Activated T-cell treated with anti-CD3 and anti-CD28 coated beads for 24 hours (primary cell): ENCODE measurements at regions not wholly inside any gene's neighbourhood (a gene's known extent, or its start where the extent isn't known, plus 50 kb on each side); places are given as distances from the start of the nearest gene placed in this dataset.

Experiments used
- DNase-seq: peaks from one replicate; pipeline ENCODE4 v3.0.0-alpha.2; 2020; ENCODE audit warnings: low read depth

DNA sequence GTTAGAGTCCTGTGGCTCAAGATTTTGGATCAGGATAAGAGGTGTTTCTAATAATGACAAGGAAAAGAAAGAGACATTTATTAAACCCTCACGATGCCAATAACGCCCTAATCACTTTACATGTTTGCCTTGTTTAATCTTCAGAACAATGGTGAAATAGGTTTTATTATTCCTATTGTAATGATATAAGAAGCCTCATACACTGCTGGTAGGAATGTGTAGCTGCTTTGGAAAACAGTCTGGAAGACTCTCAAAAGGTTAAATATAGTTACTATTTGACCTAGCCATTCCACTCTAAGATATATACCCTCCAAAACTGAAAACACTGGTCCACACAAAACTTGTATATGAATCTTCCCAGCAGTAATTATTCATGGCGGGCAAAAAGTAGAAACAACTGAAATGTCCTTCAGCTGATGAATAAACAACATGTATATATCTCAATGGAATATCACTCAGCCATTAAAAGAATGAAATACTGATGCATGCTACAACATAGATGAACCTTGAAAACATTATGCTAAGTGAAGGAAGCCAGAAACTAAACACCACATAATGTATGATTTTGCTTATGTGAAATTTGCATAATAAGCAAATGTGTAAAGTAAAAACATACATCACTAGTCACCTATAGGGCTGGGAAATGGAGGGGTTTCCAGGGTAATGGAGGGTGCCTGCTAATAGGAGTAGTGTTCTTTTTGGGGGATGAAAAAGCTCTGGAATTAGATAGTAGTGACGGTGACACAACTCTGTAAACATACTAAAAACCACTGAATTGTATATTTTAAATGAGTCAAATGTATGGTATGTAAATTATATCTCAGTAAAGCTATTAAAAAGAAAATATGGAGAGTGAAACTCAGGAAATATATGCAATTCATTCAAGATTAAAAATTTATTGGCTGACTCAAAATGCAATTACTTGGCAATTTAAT, 76.9 kb upstream of the ANK3 start:
- DNase-seq = no peak

DNA sequence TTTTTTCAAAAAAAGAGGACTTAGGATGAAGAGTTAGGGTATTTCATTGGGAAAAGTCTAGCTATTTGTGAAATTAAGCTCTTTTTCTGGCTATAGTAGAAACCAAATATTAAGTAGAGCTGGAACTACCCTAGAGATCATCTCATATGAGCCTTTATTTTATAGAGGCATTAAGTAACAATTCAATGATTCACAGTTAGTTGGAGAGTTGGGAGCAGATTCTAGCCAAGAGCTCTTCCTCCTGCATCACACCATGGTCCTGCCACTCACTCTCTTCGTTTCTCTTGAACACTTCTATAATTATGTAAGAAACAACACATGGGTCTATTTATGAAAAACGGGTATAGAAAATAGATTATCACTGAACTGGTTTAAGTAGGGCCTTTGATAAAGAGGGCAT, 76.1 kb upstream of the ANK3 start:
- DNase-seq = no peak

DNA sequence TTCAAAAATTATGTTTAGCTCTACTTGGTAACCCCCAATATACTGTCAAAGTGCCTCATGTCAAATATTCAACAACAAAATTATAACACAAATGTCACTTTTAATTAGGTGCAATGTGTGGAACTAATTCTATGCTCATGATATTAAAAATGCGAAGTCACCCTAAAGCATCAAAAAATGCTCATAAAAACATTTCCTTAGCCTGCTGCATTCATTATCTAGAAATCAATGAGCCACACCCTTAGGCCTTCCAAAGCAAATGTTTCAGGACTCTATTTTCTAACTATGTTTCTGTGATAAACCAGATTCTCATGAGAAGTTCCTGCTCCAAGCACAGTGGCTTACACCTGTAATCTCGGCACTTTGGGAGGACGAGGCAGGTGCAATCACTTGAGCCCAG, 75.0 kb upstream of the ANK3 start:
- no peak for DNase-seq

DNA sequence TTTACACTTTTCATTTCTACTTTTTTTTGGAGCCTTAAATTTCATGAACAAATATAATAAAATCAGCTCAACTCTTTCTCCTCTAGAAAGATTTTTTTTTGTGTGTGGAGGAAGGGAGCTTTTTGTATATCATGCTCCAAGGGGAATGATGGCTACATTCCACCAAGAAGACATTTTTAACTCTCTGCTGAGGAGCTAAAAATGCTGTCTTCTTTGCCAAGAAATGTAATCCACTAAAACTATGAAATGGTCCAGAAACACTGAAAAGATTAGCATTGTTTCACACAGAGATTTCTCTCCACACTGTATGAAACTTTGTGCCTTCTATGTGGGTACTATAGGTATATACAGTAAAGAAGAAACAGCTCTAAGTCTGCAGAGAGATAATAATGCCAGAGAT, 74.1 kb upstream of the ANK3 start:
- DNase-seq = no peak

DNA sequence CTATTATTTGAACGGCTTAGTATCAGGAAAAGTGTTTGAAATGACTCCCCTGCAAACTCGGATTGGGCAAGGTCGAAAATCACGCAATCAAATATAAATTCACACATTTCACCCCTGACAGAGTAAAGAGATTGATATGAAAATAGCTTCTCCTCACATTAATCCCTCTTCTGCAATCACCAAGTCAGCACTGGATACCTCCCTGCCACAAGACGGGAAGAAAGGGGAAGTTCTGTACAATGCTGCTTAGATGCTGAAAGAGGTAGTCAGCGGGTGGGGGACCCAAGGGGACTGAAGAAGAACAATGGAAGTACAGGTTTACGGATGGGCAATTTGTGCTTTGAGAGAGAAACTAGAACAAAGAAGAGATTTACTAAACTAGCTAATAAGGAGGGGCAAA, 72.0 kb upstream of the ANK3 start:
- no peak for DNase-seq

DNA sequence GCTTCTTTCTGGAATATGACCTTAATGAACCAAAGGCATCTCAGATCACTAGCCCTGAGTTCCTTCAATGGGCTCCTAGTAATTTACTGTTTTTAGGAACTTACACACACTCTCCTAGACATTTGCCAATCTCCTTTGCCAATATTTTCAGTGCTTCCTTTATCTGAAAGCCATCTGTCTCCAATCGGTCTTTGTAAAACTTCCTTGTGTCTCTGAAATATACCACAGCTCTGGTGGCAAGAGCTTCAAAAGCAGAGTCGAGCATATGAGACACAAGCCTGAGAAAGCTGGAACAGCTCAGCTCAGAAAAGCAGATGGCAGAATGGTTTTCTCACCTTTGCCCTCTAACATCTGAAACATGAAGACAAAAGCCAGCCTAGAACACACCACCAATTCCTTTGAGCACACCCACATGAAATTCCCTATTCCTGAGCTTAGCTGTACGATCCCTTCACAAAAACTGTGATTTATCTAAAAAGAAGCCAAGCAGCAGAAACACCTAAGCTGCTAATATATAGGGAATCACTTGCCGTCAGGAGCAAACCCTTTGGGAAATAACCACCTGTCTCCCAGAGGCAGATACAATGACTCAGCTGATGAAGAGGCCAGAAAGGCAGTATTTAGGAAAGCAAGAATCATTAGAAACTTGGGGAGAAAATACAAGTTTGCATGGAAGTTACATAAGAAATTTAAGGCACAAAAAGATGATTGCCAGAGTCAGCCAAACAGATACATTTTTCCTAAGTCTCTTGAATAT, 70.2 kb upstream of the ANK3 start:
- DNase-seq = no peak

DNA sequence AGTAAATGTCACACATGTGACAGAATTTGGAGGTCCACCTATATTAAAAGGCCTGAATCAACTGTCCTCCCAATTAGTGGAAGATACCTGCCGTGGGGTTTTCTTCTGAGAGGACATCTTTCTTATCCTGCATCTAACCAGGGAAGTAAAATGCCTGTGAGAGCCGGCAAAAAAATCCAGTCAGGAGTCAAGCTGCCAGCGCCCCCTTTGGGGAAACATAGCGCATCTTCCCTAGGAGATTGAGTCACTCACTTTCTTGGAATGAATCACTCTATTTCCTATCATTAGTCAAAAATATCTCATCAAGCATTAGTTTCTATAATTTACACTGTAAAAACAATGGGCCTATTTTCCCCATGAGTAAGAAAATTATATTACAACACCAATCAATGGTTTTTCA, 66.4 kb upstream of the ANK3 start:
- no peak for DNase-seq

DNA sequence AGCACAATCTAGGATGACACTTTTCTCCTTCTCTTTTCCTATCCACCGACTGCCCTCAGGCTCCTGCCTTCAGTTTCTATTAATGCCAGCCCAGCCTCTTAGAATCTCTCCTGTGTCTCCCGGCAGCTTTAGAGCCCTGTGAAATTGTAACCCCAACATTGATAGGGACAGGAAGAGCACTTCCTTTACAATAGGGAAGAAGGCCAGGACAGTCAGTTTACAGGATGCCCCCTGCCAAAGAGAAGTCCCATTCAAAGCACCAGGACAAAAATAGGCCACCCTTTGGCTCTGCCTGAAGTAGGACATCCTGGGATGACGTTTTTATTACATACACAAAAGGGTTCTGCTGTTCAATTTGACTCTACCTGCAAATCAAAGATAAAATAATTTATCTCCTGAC, 64.7 kb upstream of the ANK3 start:
- DNase-seq = no peak

DNA sequence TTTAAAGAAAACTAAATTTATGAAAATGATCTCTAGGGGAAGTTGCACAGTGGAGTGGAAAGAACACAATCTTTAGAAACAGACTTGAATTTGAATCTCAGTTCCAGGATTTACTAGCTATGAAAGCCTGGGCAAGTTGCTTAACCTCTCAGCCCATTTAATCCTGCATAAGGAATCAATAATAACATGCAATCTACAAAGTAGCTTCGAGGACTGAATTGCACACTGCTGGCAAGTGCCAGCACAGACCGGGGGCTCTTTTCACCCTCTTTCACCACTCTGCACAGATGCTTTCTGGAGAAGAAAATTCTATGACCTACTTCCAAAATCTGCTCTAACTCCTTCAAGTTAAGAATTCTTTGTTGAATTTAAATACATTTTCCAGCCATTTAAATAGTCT, 63.4 kb upstream of the ANK3 start:
- no peak for DNase-seq

DNA sequence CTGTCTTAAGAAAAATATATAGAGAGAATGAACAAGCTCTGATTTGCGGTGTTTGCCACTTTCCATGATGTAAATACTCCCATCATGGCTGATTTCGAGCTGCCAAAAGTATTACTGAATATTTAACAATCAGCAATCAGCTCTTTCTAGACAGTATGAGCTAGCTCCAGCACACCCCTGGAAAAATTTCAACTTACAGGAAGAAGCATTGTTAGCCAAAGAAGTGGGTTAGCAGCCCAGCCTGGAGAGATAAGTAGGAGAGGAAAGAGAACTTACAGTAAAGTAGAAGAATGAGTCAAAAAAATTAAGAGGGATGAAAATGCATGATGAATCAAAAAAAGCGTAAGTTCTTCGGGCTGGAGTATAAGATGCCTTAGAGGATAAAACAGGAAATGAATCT, 60.6 kb upstream of the ANK3 start:
- no peak for DNase-seq

DNA sequence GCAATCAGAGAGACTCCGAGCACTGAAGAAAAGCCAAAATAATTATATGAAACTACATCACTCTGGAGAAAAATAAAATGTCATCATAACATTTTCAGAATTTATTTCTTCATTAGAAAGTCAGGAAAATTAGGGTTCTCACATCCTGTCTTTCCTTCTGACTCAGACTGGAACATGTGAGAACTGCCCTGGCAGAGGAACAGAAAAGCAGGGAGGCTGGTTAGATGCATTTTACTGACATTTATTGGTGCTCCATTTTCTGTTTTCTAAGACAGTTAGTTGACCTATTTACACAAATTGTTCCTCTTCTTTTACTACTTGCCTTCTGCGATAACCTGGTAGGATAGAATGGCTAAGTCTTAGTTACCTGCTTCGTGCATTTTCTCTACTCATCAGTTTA, 58.6 kb upstream of the ANK3 start:
- no peak for DNase-seq

DNA sequence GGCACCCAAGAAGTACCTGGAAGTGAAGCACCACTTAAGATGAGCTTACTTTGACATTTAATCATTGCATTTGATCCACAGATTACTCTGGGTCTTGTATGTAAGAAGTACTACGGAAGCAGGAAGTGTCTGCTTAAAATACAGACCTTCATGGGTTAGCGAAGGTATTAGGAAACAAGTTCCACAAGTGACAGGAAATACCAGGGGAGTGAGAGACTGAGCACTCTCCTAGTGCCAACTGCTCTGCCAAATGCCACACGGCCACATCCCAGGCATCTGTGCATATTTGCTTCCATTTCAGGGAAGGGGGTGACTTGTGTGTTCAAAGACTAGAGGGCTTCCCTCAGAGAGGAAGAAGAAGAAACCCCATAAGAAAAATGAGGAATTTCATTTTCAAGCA, 57.2 kb upstream of the ANK3 start:
- no peak for DNase-seq

DNA sequence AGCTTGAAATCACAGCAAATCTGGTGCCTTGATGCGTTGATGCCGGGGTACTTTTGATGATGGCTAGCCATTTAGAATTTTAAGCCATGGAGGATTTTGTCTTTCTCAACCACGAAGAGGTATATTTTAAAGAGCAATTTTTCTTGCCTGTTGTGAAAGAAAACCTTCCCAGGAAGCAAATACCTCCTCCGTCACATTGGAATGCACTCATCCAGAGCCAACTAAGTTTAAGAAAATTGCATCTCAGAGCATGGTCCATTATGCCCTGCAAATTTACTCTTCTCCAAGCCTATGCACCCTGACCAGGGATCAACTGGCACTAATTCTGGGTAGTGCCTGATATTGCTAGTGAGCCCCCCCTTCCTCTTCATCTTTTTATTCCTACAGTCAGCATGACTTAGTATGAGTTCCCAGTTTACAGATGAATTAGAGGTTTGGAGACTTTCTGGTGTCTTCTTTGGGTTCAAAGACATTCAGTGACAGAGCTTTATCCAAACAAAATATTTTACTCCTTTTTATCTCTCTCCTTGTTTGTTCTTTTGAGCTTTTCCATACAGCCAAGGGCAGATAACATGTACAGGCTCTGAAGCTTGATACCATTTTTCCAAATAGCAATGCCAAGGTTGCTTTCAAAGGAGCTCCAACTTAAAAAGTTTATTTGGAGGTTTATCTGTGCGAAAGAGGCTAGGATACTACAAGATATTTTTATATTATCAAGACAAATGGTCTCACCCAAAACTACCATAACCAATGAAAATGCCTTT, 56.6 kb upstream of the ANK3 start:
- no peak for DNase-seq

DNA sequence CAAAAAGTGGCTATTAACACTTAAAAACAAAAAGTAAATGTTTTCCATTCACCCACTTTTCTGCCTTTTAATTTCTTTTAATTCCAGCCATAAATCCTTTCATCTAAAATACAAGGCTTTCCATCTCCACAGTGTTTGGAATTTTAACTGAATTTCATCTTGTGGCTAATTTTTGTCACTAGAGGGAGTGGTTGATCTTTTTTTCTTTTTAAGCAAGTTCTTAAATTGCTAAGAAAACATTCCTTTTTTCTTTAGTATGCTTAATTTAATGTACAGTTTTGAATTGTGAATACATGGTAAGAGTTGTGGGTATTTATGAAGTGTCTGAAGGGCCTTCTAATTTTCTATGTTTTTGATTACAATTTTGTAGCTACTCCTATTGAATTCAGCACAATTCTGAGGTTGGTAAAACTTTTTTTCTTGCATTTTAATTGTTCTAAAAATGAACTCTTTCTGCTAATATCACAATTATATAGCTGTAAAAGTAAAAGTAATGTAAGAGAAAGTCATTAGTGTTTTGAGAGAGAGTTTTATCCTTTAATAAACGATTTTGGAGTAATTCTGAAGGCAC, 54.9 kb upstream of the ANK3 start:
- no peak for DNase-seq

DNA sequence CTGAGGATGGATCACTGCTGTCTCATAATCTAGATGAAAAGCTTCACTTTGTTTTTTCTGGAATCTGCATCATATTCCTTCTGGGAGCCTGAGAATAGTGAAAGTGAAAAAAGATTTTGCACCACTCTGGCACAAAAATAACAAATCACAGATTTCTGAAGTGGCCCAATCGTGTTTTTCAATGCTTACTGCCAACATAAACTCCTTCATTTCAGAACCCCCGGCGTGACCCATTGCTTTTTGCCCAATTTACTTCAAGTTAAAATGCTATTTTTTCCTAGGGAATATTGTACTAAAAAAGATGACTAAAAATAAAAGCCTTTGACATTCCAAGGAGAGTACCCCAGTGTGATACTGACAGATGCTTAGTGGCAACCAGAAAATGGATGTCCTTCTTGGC, 53.7 kb upstream of the ANK3 start:
- DNase-seq = no peak

DNA sequence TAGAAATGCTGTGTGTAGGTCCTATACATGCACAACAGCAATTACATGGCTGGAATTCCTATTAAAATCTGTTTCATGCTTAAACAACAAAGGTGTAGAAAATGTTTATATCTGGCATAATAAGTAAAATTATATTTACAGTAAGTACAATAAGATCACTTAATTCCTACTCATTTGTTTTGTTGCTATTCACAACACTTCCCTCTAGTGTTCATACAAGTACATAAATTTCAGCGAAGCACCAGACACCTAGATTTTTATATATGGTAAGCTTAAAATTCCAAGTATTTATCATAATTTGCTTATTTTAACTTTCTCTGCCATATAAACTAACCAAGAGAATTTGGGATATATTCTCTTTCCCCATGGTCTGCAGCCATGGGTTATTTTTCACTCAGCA, 51.8 kb upstream of the ANK3 start:
- no peak for DNase-seq

DNA sequence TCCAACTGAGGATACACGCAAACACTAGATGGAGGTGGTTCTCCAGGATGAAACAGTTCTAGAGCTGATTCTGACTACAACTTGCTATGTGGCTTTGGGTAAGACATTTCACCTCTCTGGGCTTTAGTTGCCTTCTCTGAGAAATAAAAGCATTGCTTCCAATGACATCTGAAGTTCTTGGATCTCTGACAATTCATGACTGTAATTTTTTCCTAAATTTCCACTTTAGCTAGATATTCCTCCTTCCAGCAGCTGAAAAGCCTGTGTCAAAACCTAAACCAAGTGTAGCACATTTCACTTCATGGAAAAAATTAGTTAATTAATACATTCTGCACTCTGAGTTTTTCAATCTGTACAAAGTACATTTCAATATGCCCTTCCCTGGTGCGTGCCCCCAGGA, 50.0 kb upstream of the ANK3 start:
- no peak for DNase-seq
